ENCODE measurements at regions not wholly inside any gene's neighbourhood (a gene's known extent, or its start where the extent isn't known, plus 50 kb on each side); places are given as distances from the start of the nearest gene placed in this dataset.
"Not testable (repeated sequence)": the region's sequence is repeated elsewhere in the genome, so short reads cannot be mapped to it uniquely, and the experiment has no call there.

DNA sequence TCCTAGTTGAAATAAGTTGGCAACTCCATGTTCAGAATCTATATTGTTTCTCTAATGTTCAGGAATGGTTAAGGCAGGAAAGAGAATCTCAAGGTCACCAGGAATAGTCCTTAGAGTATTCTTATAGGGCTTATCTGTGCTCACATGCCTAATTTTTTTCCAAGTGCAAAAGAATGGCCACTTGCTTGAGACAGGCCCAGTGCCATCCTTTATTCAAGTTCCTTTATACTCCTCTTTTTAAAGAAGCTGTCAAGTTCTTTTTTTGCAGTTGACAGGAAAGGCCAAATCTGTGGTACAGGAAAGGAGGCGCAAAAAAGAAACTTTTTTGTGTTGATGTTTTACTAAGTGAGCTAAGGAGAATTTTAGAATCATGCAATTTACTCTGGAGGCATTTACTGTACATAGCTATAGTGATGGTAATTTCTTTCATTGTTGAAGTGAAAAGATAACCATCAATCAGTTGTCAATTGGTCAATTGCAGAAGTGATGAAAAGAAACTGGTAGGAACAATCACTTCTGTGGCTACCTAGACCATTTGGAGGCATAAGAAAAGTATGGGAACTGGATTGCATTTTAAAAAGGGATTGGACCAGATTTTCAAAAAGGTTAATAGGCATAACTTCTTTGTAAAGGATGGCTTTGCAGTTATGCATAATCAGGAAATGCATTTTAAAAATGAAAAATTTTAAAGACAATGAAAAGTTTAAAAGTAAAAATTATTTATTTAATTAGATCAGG lies 102.5 kb upstream of the SOX2 start:
- peak; percentile 35 for DNase-seq (ENCODE audit: low read depth, low spot score)

DNA sequence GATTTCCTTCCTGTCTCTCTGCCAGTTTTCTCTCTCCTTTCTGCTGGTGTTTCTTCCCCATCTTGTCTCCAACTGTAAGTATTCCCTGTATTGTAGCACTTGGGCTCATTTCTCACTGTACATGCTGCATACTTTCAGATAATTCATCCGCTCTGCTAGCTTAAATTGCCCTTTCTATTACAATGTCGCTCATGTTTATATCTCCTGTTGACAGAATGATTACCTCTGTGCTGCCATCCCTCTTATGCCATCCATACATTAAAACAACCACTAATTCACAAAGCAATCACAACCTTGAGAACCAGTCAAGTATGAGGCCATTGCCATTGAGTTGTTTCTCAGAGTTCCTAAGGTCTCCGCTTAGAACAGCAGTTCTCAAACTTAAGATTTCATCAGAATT lies 107.5 kb upstream of the SOX2 start:
- no peak for DNase-seq (ENCODE audit: low read depth, low spot score)

DNA sequence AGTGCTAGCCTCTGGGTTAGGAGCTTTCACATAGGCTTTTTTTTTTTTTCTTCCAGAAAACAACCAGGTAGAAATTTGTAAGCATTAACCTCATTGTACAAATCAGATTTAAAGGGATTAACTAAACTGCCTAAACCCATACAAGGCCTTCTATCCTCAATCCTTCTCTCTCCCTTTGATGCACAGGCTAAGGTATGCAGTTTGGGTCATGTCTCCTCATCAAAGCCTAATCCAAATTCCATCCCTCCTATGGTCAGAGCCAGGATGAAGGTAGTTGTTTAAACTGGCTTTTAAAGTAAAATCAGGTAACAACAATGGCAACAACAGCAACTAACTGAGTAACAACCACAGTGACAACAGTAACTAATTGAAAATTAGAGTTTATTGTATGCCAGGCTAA lies 115.6 kb upstream of the SOX2 start:
- no peak for DNase-seq (ENCODE audit: low read depth, low spot score)

DNA sequence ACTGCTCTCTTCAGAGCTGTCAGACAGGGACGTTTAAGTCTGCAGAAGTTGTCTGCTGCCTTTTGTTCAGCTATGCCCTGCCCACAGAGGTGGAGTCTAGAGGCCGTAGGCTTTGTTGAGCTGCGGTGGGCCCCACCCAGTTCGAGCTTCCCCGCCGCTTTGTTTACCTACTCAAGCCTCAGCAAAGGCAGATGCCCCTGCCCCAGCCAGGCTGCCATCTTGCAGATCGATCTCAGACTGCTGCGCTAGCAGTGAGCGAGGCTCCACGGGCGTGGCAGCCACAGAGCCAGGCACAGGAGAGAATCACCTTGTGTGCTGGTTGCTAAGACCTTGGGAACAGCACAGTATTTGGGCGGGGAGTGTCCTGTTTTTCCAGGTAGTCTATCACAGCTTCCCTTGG lies 120.8 kb upstream of the SOX2 start:
- DNase-seq (ENCODE audit: low read depth, low spot score), result not testable (repeated sequence)

- DNase-seq (ENCODE audit: low read depth, low spot score), result no peak
Measured at GRCh38 chr3:181582619-181583018, 129.1 kb upstream of the SOX2 start.

DNA sequence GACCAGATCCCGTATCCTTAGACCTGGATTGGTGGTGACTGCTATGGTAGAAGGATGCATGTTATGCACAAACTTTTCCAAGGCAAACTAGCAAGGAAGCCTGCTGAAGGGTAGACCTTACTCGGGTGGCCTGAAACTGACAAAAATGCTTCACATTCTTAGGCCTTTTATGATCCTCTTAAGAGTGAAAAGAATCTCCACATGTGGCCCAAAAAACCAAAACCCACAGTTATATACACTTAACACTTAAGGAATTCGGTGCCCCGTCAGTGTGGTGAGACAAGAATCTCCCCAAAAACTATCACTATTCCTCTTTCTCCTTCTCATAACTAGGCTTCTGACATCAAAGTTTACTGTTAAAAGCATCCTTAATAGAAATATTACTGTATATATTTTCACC lies 130.1 kb upstream of the SOX2 start:
- peak; percentile 73 for DNase-seq (ENCODE audit: low read depth, low spot score)

DNA sequence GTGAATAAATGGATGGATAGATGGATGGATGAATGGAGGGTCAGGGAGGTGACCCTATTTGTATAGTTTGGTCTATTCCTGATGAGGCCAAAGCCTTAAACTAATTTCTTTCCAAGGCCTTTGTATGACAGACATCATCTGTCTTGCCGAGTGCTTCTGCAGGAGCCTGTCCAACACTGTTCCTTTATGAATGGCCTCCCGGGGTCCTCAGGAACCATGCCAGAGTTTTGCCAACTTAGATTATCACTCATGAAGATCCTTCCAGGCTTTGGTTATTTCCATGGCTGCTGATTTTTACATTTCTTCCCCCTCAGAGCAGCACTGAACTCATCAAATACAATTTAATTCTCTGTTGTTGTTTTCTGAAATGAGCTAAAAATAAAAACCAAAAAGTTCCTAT lies 133.0 kb upstream of the SOX2 start:
- no peak for DNase-seq (ENCODE audit: low read depth, low spot score)

DNA sequence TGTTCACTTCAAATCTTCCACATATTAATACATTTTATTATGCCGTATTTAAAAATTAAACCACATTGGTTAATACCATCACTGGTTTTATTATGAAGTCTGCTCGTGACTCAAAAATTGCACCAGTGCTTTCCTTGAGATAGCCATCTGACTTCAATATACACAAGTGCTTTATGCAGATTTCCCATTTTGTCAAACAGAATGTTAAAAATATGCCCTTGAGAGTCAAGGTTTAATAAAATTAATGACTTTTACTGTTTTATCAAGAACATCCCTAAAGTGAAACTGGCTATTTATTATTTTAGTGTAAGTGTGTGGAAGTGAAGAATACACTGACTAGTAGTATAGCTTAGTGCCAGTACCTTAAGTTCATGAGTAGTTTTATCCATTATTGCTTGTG lies 139.3 kb upstream of the SOX2 start:
- DNase-seq (ENCODE audit: low read depth, low spot score), result no peak

- no peak for DNase-seq (ENCODE audit: low read depth, low spot score)
Measured at GRCh38 chr3:181570472-181570871, 141.3 kb upstream of the SOX2 start.

DNA sequence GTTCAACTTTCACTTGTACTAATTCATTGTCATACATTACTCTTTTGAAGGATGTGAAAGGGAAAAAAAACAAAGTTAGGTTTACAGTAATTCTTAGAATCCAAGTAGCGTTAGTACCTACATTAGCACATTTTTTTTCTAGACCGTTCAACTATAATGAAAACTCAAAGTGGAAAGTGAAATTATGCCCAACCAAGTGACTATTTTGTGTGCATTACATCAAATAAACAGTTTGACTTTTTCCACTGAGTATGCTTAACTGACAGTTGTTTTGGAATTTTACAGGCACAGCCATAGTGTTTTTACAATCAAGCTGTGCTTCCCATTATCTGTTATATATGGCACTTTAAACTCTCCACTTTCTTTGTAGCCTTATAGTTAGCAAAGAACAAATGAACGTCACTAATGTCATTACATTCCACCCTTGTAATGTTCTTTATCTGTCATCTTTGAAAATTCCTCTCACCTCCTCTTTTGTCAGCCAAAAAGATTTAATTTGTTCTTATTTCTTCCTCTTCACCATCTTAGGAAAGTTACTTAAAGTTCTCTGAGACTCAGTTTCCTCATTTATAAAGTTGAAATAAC lies 142.3 kb upstream of the SOX2 start:
- no peak for DNase-seq (ENCODE audit: low read depth, low spot score)

GRCh38 chr3:181568693-181569092 lies 143.0 kb upstream of the SOX2 start:
- DNase-seq (ENCODE audit: low read depth, low spot score), result no peak

- DNase-seq (ENCODE audit: low read depth, low spot score), result no peak
Measured at GRCh38 chr3:181568248-181568647, 143.5 kb upstream of the SOX2 start.

- peak; percentile 36 for DNase-seq (ENCODE audit: low read depth, low spot score)
Measured at GRCh38 chr3:181567311-181568075, 144.2 kb upstream of the SOX2 start.

DNA sequence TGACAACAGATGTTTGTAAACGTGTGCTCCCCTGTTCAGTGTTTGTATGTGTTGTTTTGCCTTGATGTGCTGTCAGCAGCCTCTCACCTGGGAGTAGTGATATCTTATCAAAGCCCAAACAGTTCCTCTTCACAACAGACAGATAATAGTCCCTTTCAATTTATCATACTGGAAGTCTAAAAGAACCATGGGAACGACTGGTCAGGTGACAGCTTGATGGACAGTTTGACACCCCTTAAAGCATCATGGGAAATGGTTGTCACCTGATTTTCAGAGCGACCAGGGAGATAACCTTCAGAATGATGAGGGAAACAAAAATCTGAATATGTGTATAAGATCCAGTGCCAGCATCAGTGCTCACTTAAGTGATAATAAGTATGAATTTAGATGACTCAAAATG lies 146.3 kb upstream of the SOX2 start:
- DNase-seq (ENCODE audit: low read depth, low spot score), result no peak

GRCh38 chr3:181564222-181564621 lies 147.5 kb upstream of the SOX2 start:
- DNase-seq (ENCODE audit: low read depth, low spot score), result no peak

DNA sequence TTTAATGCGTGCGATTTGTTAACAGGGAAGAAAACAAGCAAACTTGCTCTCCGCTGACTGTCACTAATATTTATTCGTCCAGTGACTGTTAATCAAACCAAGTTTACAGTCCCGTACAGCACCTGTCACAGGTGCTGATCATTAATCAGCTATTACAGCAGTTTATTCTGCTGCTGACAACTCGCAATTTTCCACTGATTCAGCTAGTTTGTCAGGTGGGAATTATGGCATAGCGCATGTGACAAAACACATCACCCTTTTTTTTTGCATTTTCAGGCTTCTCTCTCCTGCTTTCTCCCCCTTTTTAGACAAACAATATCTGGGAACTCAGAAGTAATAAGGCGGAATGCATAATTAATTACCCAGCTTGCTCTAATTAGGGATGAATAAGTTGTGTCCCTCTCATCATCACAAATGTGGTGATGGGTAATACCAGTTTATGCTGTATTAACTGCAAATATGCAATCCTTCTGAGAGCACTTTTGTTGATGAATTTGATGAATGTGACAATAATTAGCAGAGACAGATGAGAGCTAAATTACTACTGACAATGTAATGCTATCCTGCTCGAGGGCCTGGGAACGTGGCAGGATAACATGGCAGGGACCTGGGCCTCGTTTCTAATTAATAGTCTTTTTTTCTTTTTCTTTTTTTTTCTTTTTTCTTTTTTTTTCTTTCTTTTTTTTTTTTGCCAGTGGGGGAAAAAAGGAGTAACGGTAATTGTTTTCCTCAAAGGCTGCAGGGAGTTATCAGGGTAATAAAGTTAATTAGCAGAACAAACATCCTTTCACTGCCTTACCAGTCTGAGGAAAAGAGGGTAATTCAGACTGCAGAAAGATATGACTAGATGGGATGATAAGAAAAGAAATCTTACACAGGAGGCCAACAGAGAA lies 150.3 kb upstream of the SOX2 start:
- DNase-seq (ENCODE audit: low read depth, low spot score), result no peak

DNA sequence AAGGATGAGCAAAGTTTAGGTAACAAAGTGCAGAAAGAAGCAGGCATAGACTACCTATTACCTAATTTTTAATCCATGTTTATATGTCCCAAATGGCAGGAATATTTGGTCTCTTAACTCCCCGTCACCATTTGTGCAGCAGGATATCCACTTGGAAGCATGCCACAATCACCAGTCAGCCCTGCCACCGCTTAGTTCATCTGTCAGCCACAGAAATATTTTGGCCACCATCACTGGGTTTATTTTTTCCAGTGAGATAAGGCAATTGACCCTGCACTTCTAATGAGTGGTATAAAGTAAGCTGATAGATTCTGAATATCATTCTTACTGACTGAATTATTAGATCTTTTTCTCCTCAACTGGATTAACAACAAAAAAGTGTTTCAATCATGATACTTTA lies 152.9 kb upstream of the SOX2 start:
- DNase-seq (ENCODE audit: low read depth, low spot score), result peak; percentile 66

- DNase-seq (ENCODE audit: low read depth, low spot score), result no peak
Measured at GRCh38 chr3:181555681-181556080, 156.0 kb upstream of the SOX2 start.

- no peak for DNase-seq (ENCODE audit: low read depth, low spot score)
Measured at GRCh38 chr3:181554233-181554765, 157.4 kb upstream of the SOX2 start.

DNA sequence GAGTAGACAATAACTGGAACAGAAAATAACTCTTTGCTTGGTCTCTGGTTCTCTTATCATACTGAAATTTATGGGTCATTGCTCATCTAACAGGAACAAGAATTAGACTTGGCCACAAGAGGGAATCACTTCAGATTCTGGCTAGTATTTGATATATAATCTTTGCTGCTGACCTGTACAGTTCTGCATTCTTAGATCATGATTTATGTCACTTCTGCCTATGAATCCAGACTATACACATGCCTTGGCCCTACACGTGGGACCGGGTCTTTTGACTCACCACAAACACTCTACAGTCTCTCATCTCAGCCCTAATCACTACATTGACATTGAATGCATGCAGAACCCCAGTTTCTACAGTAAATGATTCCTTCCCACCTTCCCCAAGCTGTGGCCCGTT lies 162.5 kb upstream of the SOX2 start:
- DNase-seq (ENCODE audit: low read depth, low spot score), result no peak

GRCh38 chr3:181541414-181541813 lies 170.3 kb upstream of the SOX2 start:
- no peak for DNase-seq (ENCODE audit: low read depth, low spot score)

DNA sequence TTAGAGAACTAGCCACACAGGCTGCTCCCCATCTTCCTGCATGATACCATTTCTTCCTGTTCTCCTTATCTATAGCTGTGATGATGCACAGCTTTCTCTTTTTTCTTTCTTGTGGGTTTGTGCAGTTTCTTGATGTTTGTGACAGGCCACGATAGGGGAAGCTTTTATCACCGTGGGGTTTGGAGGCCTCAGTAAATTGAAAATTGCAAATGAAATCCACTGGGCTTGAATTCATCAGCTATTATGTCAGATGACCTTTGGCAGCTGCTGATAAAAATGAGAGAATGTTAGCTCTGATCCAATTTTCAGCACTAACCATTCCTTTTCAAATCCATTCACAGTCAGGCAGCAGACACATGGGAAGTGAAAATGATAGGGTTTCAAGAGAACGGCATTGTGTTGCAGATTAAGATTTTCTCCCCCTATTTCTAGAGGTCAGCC lies 176.9 kb upstream of the SOX2 start:
- no peak for DNase-seq (ENCODE audit: low read depth, low spot score)
